NCI-H774 (cell line): ENCODE measurements at regions not wholly inside any gene's neighbourhood (a gene's known extent, or its start where the extent isn't known, plus 50 kb on each side); places are given as distances from the start of the nearest gene placed in this dataset.
"Not testable (repeated sequence)": the region's sequence is repeated elsewhere in the genome, so short reads cannot be mapped to it uniquely, and the experiment has no call there.

ENCODE experiments used
- DNase-seq: peaks from one replicate; lab custom pipeline; 2025; lab: John Stamatoyannopoulos, UW

GRCh38 chr5:57069115-57069835, 104.6 kb upstream of the GPBP1 start:
- DNase-seq, result no peak

DNA sequence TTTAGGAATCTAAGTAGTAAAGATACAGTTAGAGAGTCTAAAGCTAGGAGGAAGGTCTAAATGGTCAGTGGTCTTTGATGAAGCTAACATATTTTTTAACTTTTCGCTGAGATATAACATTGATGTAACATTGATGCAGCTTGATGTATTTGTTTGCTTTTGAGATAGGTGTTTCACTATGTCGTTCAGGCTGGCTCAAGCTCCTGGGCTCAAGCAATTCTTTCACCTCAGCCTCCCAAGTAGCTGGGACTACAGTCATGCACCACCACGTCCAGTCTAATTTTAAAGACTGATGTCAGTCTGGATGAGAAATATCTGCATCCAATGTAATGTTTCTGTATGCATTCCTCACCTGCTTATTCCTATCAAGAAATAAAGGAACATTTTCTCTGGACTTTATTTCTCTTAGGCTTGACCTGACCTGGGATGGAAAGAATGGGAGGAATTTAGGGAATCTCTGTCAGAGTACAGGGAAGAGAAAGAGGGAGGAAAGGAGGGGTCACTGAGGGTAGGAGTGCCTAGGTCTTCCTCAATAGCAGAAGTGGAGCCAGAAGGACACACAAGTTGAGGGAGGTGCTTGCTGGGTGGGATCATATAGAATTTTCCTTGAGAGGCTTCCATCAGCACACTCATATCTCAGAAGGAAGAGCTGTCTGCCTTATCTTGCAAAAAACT, 101.5 kb upstream of the GPBP1 start:
- no peak for DNase-seq

DNA sequence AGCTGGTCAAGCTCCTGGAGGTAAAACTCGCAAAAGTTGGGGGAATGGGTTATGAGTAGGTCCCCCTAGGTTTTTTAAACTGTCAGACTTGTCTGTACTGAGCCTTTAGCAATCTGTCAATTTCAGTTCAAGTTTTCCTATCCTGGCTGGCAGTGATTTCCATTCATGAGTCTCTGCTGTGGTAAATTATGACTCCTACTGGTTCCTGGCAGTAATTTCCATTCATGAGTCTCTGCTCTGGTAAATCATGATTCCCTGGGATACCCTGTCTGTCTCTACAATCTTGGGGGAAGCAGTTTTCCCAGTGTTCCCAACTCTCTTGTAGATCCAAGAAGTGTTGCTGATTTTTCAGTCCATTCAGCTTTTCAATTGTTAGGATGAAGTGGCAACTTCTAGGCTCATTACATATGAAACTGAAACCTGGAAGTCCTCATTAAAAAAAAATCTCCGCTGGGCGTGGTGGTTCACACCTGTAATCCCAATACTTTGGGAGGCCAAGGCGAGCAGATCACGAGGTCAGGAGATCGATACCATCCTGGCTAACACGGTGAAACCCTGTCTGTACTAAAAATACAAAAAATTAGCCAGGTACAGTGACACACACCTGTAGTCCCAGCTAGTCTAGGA, 91.3 kb upstream of the GPBP1 start:
- no peak for DNase-seq

DNA sequence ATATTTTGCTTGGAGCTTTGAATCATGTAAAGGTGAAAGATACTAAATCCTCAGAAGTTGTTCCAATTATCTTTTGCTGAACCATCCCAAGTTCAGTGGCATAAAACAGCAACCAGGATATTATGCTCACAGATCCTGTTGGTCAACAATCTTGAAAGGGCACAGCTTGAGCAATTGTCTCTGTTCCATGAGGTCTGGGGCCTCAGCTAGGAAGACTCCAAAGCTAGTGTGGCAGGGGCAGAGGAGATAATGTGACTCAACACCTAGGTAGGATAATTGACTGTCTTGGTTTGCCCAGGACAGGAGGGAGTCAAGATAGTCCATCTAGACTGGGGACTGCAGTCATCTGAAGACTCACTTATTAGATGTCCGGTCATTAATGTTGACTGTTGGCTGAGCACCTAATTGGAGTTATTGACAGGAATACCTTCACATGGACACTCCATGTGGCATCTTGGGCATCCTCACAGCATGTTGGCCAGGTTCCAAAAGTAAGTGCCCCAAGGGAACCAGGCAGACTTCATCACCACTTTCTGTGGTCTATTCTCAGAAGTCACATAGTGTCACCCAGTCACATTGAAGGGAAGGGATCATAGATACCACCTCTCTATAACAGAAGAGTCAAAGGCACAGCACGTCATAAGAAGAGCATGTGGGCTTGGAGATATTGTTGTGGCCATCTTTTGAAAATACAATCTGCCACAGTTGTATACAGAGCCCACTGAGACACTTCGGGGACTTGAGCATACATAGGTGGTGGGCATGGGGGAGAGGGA, 88.4 kb upstream of the GPBP1 start:
- no peak for DNase-seq

DNA sequence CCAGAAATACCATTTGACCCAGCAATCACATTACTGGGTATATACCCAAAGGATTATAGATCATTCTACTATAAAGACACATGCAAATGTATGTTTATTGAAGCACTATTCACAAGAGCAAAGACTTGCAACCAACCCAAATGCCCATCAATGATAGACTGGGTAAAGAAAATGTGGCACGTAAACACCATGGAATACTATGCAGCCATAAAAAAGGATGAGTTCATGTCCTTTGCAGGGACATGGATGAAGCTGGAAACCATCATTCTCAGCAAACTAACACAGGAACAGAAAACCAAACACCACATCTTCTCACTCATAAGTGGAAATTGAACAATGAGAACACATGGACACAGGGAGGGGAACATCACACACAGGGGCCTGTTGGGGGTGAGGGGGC, 85.9 kb upstream of the GPBP1 start:
- DNase-seq, result not testable (repeated sequence)

DNA sequence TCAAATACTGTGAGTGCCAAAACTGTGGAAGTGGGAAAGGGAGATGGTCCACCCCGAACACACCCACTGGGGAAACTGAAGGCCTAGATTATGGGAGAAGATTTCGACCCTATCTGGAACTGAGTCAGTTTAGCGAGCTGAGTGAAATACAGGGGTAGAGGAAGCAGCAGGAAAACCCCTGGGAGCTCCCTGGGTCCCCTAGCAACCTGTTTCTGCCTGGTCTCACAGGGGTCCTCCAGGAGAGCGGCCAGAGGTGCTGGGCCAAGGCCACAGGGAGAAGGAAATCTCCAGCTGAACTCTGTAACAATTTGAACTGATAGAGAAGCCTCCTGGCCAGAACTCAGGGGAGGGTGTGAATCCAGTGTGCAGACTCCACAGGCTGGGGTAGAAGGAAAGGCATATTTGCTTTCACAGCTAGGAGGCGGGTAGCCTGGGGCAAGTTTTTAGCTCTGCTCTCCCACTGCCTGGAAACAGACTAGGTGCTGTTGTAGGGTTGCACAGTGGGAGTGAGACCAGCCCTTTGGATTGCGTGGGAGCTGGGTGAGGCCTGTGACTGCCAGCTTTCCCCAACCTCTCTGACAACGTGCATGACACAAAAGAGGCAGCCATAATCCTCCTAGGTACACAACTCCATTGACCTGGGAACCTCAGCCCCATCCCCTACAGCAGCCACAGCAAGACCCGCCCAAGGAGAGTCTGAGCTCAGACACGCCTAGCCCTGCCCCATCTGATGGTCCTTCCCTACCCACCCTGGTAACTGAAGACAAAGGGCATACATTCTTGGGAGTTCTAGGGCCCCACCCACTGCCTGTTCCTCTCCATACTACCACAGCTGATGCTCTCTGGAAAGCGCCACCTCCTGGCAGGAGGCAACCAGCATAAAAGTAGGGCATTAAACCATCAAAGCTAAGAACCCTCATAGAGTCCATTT, 78.8 kb upstream of the GPBP1 start:
- no peak for DNase-seq

DNA sequence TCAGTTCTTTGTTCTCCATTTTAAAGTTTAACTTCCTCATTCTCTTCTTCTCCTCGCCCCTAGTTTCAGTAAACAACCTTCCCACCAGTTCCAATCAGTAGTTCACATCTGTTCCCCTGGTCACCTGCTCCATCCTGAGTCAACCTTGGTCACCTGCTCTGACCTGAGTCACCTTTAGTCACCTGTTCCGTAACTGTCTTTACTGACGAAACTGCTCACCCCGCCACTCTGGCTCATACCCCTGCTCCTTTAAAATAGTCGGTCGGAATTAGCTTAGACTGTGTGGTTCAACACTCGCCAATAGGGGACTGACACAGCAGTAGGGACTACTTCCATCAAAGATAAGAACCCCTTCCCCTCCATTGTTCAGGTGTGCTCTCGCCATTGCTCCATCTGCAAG, 76.3 kb upstream of the GPBP1 start:
- DNase-seq, result no peak

DNA sequence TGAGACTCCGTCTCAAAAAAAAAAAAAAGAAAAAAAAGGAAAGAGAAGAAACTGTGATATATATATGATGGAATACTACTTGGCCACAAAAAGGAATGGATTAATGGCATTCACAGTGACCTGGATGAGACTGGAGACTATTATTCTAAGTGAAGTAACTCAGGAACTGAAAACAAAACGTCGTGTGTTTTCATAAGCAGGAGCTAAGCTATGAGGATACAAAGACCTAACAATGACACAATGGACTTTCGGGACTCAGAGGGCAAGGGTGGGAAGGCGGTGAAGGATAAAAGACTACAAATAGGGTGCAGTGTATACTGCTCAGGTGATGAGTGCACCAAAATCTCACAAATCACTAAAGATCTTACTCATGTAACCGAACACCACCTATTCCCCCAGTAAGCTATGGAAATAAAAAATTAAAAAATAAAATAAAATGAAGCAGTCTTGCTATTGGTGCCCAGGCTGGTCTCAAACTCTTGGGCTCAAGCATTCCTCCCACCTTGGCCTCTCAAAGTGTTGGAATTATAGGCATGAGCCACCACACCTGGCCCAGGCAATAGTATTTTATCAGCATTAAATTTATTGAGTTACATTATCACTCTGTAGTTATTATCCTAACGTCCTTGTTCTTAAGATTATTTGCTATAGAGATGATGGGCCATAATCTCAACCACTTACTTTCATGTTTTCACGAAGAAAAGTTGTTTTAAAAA, 71.5 kb upstream of the GPBP1 start:
- DNase-seq, result no peak

DNA sequence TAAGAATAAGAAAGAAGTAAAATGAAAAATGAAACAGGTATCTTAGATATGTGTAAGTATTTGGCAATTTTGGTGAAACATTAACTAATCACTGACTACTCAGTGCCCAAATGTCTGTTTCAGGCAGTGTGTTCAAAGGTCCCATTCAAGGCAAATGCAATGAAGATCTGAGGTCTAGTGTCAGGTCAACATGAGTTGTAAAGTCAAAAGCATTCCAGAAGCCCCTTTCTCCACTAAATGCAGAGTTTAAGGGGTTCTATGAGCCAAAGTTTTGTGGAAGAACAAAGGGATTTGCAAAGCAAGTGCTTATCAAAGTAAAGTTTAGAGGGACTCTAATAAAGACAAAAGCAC, 71.0 kb upstream of the GPBP1 start:
- DNase-seq, result no peak

GRCh38 chr5:57103317-57103907, 70.4 kb upstream of the GPBP1 start:
- no peak for DNase-seq

DNA sequence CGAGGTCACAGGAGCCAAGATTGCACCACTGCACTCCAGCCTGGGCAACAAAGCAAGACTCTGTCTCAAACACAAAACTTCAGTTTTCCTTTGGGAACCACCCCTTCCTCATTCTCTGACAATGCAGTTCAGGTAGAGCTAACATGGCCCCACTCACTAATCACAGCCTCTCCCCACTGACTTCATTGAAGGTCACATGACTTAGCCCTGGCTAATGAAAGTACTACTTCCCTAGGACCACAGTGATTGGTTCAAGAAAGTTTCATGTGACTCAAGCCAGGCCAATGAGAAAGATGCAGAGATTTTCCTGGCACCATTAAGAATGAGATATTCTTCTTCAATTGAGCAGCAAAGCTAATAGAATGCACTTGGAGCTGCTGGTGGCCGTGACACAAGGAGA, 67.2 kb upstream of the GPBP1 start:
- no peak for DNase-seq

- DNase-seq, result no peak
Observed at GRCh38 chr5:57111993-57112392, 61.9 kb upstream of the GPBP1 start.

GRCh38 chr5:57113481-57113880, 60.4 kb upstream of the GPBP1 start:
- DNase-seq, result no peak

DNA sequence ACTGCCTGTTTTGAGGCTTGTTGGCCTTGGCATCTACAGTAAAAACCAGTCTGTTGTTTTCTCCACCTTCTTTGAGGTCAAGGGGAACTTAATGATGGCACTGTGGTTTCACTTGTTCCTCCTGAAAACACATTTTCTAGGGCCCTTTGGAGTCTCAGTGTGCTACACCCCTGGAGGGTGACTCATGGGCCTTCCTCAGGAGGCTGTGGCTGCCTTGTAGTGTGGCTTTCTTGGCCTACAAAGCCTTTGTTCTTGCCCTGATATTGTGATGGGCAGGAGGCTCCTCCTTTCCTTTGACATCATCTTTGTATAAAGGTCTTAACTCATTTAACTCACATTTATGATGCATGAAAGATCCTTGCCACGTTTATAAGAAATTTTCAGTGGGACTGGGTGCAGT, 56.3 kb upstream of the GPBP1 start:
- DNase-seq, result no peak

- no peak for DNase-seq
Observed at GRCh38 chr5:57119031-57119430, 54.8 kb upstream of the GPBP1 start.

- DNase-seq, result no peak
Observed at GRCh38 chr5:57124014-57124413, 49.8 kb upstream of the GPBP1 start.
